ENCODE measurements at regions not wholly inside any gene's neighbourhood (a gene's known extent, or its start where the extent isn't known, plus 50 kb on each side); places are given as distances from the start of the nearest gene placed in this dataset.

DNA sequence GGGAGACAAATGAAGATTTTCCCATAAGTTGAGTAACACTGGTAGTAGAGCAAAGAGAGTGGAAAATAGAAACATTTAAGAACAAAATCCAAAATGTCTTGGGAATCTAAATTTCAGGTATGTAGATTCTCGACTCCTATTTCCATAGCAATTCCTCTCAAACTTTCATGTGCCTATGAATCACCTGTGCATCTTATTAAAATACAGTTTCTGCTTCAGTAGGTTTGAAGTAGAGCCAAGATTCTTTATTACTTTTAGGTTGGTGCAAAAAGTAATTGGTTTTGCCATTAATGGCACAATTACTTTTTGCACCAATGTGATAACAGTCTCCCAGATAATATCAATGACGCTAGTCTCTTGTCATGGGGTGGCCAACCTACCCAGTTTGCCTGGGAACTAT is 115.3 kb upstream of the SLC5A12 start:
- no peaks in the 10 kb centered on the region for H3K36me3 Mint-ChIP-seq (ENCODE audit: low read depth, unreplicated experiment)
- H3K36me3 ChIP-seq (ENCODE audit: insufficient read depth, low read length): no peaks in the 10 kb centered on the region
- H3K4me3 ChIP-seq (ENCODE audit: insufficient read depth, low read depth, low read length): no peak overlapping the region
- H3K9ac ChIP-seq (ENCODE audit: low read length): no peak overlapping the region
- no peak overlapping the region for H3K4me3 Mint-ChIP-seq (ENCODE audit: unreplicated experiment)
- FAIRE-seq: no peak
- TF ChIP-seq, protein P1, sequence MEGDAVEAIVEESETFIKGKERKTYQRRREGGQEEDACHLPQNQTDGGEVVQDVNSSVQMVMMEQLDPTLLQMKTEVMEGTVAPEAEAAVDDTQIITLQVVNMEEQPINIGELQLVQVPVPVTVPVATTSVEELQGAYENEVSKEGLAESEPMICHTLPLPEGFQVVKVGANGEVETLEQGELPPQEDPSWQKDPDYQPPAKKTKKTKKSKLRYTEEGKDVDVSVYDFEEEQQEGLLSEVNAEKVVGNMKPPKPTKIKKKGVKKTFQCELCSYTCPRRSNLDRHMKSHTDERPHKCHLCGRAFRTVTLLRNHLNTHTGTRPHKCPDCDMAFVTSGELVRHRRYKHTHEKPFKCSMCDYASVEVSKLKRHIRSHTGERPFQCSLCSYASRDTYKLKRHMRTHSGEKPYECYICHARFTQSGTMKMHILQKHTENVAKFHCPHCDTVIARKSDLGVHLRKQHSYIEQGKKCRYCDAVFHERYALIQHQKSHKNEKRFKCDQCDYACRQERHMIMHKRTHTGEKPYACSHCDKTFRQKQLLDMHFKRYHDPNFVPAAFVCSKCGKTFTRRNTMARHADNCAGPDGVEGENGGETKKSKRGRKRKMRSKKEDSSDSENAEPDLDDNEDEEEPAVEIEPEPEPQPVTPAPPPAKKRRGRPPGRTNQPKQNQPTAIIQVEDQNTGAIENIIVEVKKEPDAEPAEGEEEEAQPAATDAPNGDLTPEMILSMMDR (IDR thresholded peaks at IDR 0.05; ENCODE audit: insufficient read depth, low read depth, low read length): no peak
- TF ChIP-seq EZH2 (IDR thresholded peaks at IDR 0.05; ENCODE audit: insufficient read depth, low read length): no peak
- no peak overlapping the region for H3K27ac ChIP-seq (ENCODE audit: low read depth, low read length)
- H3K9me3 ChIP-seq (ENCODE audit: insufficient read depth, low read depth, low read length): no peaks in the 10 kb centered on the region
- no peak overlapping the region for H3K27ac Mint-ChIP-seq (ENCODE audit: unreplicated experiment)
- no peak for DNase-seq (ENCODE audit: low read depth)
- H3K4me1 ChIP-seq (ENCODE audit: insufficient read depth, low read length): peaks cover 2% of the 10 kb centered on the region
- H3K4me2 ChIP-seq (ENCODE audit: low read length): no peak overlapping the region
- peaks cover 4% of the 10 kb centered on the region for H3K4me1 Mint-ChIP-seq (ENCODE audit: low read depth, unreplicated experiment)
- H3K79me2 ChIP-seq (ENCODE audit: insufficient read depth, low read length): no peaks in the 10 kb centered on the region
- no peaks in the 10 kb centered on the region for H3K27me3 Mint-ChIP-seq (ENCODE audit: low read depth, unreplicated experiment)
- H2AFZ ChIP-seq (ENCODE audit: low read depth, low read length): no peak overlapping the region
- H3K27me3 ChIP-seq (ENCODE audit: insufficient read depth, low read length): no peaks in the 10 kb centered on the region
- H3K9me3 Mint-ChIP-seq (ENCODE audit: unreplicated experiment): no peaks in the 10 kb centered on the region
- no peaks in the 10 kb centered on the region for H4K20me1 ChIP-seq (ENCODE audit: insufficient read depth, low read length)

DNA sequence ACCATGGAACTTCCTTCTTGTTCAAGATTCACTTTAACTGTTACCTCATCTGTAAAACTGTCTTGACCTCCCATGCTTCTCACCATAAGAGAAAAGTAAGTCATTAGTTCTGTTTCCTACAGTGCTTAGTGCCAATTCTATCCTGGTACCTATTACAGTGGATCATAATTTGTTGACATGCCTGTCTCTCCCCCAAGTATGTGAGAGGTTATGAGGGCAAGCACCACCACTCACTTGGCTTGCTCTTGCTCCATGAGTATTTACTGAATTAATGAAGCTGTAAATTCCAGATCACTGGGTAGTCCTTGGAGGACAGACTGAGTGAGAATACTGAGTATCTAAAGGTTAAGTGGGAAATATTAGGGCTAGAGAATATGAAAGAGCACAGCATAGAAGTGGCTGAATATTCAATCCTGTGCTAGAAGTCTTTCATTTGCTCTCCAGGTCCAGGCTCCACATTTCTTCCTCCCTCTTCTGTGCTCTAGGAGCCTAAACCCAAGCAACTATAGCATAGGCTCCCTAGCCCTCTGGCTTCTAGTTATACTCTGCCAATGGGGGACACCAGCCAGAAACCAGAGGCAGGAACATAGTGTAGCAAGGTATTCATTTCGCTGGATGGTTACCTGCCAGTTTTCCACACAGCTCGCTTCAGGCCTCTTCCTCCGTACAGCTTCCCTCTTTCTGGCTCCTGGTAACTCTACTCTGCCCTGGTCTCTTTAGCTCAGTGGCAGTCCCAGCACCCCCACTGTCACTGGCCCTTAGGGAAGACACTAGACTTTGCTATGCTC is 118.2 kb upstream of the SLC5A12 start:
- FAIRE-seq (peak; percentile 55), DNase-seq (ENCODE audit: low read depth) (peak; percentile 9)
- H3K9me3 Mint-ChIP-seq (ENCODE audit: unreplicated experiment): no peaks in the 10 kb centered on the region
- TF ChIP-seq EZH2 (IDR thresholded peaks at IDR 0.05; ENCODE audit: insufficient read depth, low read length): no peak
- TF ChIP-seq, protein P1 (IDR thresholded peaks at IDR 0.05; ENCODE audit: insufficient read depth, low read depth, low read length): no peak
- Histone ChIP-seq H3K27ac (ENCODE audit: low read depth, low read length) (no peak overlapping the region), H3K4me2 (ENCODE audit: low read length) (no peak overlapping the region), H3K4me3 (ENCODE audit: insufficient read depth, low read depth, low read length) (no peak overlapping the region), H3K36me3 (ENCODE audit: insufficient read depth, low read length) (no peaks in the 10 kb centered on the region), H4K20me1 (ENCODE audit: insufficient read depth, low read length) (no peaks in the 10 kb centered on the region), H3K4me1 (ENCODE audit: insufficient read depth, low read length) (peaks cover 6% of the 10 kb centered on the region), H3K9me3 (ENCODE audit: insufficient read depth, low read depth, low read length) (no peaks in the 10 kb centered on the region), H3K79me2 (ENCODE audit: insufficient read depth, low read length) (no peaks in the 10 kb centered on the region), H3K9ac (ENCODE audit: low read length) (no peak overlapping the region), H3K27me3 (ENCODE audit: insufficient read depth, low read length) (no peaks in the 10 kb centered on the region), H2AFZ (ENCODE audit: low read depth, low read length) (no peak overlapping the region)
- no peaks in the 10 kb centered on the region for H3K36me3 Mint-ChIP-seq (ENCODE audit: low read depth, unreplicated experiment)
- peaks cover 7% of the 10 kb centered on the region for H3K4me1 Mint-ChIP-seq (ENCODE audit: low read depth, unreplicated experiment)
- no peaks in the 10 kb centered on the region for H3K27me3 Mint-ChIP-seq (ENCODE audit: low read depth, unreplicated experiment)
- H3K4me3 Mint-ChIP-seq (ENCODE audit: unreplicated experiment): no peak overlapping the region
- no peak overlapping the region for H3K27ac Mint-ChIP-seq (ENCODE audit: unreplicated experiment)

DNA sequence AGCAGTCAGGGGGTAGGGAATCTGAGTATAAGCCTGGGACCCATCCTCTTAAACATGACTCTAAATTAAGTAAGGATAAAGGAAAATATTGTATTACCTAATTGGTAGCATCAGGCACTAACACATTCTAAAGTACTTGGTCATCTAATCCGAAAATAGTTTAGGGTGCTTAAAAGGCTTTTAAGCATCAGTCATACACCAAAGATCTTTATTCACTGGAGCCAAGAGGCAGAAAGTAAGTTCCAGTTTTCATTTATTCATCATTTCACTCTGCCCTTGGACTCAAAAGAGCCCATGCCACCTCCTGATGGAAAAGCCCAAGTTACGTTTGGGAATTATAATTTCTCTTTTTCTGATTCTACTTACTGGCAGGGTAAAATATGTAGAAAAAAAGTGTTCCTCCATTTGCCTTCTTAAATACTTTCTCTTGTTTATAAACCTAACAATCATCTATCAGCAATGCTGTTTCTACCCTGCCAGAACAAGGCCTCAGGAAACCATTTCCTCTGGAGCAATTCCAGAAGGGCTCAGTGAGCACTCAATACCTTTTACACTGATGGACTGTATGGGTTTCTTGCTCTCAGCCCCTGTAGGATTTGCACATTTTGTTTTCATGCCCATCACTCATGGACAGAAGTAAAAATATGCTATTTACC is 120.1 kb upstream of the SLC5A12 start:
- Mint-ChIP-seq H3K4me1 (ENCODE audit: low read depth, unreplicated experiment) (peaks cover 12% of the 10 kb centered on the region), H3K27me3 (ENCODE audit: low read depth, unreplicated experiment) (no peaks in the 10 kb centered on the region), H3K27ac (ENCODE audit: unreplicated experiment) (no peak overlapping the region), H3K36me3 (ENCODE audit: low read depth, unreplicated experiment) (no peaks in the 10 kb centered on the region), H3K9me3 (ENCODE audit: unreplicated experiment) (no peaks in the 10 kb centered on the region), H3K4me3 (ENCODE audit: unreplicated experiment) (no peak overlapping the region)
- Histone ChIP-seq H2AFZ (ENCODE audit: low read depth, low read length) (peak overlapping the region; percentile 28), H3K27ac (ENCODE audit: low read depth, low read length) (peak overlapping the region; percentile 50), H3K4me1 (ENCODE audit: insufficient read depth, low read length) (peaks cover 6% of the 10 kb centered on the region), H3K9me3 (ENCODE audit: insufficient read depth, low read depth, low read length) (no peaks in the 10 kb centered on the region), H3K27me3 (ENCODE audit: insufficient read depth, low read length) (no peaks in the 10 kb centered on the region), H3K4me3 (ENCODE audit: insufficient read depth, low read depth, low read length) (peak overlapping the region; percentile 16), H3K9ac (ENCODE audit: low read length) (no peak overlapping the region), H3K36me3 (ENCODE audit: insufficient read depth, low read length) (no peaks in the 10 kb centered on the region), H3K4me2 (ENCODE audit: low read length) (peak overlapping the region; percentile 62), H4K20me1 (ENCODE audit: insufficient read depth, low read length) (no peaks in the 10 kb centered on the region), H3K79me2 (ENCODE audit: insufficient read depth, low read length) (no peaks in the 10 kb centered on the region)
- no peak for TF ChIP-seq EZH2 (IDR thresholded peaks at IDR 0.05; ENCODE audit: insufficient read depth, low read length)
- TF ChIP-seq, protein P1 (IDR thresholded peaks at IDR 0.05; ENCODE audit: insufficient read depth, low read depth, low read length): no peak
- peak; percentile 85 for DNase-seq (ENCODE audit: low read depth)
- FAIRE-seq: peak; percentile 49

Data from astrocyte (in vitro differentiated cells and primary cell).